Body of pancreas (tissue), 4 donors: ENCODE measurements at regions not wholly inside any gene's neighbourhood (a gene's known extent, or its start where the extent isn't known, plus 50 kb on each side); places are given as distances from the start of the nearest gene placed in this dataset.

Experiments used
- CTCF ChIP-seq, 7 experiments: fragments of 450-650 bp in 4 of 7; fragments of 200-600 bp in 3 of 7; sonication (generic) in 3 of 7; IDR thresholded peaks; one replicate each; pipeline ENCODE4 v1.5.1; 2016 to 2019; ENCODE audit warnings: antibody characterized with exemption in 7 of 7
- POLR2A ChIP-seq, 3 donors: fragments of 450-650 bp; IDR thresholded peaks; one replicate each; pipeline ENCODE4 v1.6.1; 2016; ENCODE audit warnings: antibody characterized with exemption in 3 of 3, mild to moderate bottlenecking in 2 of 3

GRCh38 chr22:27260087-27260698, 541.4 kb downstream of the MN1 start:
- TF ChIP-seq POLR2A (IDR thresholded peaks at IDR 0.05) (no peak), CTCF (IDR thresholded peaks at IDR 0.05) (no peak)
